Kidney epithelial cell (primary cell): ENCODE measurements at regions not wholly inside any gene's neighbourhood (a gene's known extent, or its start where the extent isn't known, plus 50 kb on each side); places are given as distances from the start of the nearest gene placed in this dataset.

Source experiments
- DNase-seq: peaks from one replicate; pipeline ENCODE4 v3.0.0-alpha.2; 2010; ENCODE audit warnings: low read depth
- H3K27me3 ChIP-seq: 2 replicates; pipeline ENCODE4 v1.6.0; 2011; ENCODE audit warnings: low read length; ENCODE audit not compliant: control insufficient read depth, insufficient read depth
- H3K36me3 ChIP-seq: 2 replicates; pipeline ENCODE4 v1.5.1; 2011; ENCODE audit warnings: low read length; ENCODE audit not compliant: control insufficient read depth, insufficient read depth
- H3K4me3 ChIP-seq: 2 replicates; pipeline ENCODE4 v1.5.1; 2011; ENCODE audit warnings: low read depth, mild to moderate bottlenecking, control low read depth, low read length
- TF ChIP-seq, protein P1 (sequence below): IDR thresholded peaks from 2 replicates; pipeline ENCODE4 v1.5.1; 2011; ENCODE audit warnings: mild to moderate bottlenecking, moderate library complexity, low read length, control low read depth, inconsistent platforms; ENCODE audit not compliant: insufficient read depth, poor library complexity, severe bottlenecking

DNA sequence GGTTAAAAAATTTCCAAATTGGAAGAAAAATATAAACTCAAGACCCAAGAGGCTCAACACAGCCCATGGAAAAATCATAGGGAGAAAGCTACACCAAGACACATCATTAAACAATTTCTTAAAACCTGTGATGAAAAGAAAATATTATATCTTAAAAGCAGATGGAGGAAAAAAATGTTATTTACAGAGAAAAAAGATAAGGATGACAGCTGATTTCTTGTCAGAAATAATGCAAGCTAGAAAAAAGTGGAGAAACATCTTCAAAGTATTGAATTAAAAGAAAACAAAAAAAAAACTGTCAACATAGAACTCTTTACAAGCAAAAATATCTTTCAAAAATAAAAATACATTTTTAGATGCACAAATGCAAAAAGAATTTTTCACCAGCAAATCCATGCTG lies 930.5 kb downstream of the ADGRL2 start:
- H3K36me3 ChIP-seq = no peaks in the 10 kb centered on the region
- H3K4me3 ChIP-seq = no peak overlapping the region
- DNase-seq = no peak
- no peaks in the 10 kb centered on the region for H3K27me3 ChIP-seq
- TF ChIP-seq, protein P1, sequence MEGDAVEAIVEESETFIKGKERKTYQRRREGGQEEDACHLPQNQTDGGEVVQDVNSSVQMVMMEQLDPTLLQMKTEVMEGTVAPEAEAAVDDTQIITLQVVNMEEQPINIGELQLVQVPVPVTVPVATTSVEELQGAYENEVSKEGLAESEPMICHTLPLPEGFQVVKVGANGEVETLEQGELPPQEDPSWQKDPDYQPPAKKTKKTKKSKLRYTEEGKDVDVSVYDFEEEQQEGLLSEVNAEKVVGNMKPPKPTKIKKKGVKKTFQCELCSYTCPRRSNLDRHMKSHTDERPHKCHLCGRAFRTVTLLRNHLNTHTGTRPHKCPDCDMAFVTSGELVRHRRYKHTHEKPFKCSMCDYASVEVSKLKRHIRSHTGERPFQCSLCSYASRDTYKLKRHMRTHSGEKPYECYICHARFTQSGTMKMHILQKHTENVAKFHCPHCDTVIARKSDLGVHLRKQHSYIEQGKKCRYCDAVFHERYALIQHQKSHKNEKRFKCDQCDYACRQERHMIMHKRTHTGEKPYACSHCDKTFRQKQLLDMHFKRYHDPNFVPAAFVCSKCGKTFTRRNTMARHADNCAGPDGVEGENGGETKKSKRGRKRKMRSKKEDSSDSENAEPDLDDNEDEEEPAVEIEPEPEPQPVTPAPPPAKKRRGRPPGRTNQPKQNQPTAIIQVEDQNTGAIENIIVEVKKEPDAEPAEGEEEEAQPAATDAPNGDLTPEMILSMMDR = no peak

DNA sequence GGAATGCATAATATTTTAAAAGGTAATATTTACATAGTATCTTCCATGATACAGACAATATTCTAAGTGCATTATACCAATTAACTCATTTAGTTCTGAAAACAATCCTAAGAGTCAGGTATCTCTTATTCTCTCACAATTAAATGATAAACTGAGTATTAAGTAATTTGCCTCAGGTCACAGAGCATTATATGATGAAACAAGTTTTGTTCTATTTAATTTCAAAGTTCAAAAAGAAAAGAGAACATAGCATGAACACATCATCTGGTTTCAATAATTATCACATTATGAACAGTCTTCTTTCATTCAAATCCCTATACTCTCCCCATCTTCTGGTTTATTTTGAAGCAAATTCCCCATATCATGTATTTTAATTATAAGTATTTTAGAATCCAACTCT lies 927.5 kb downstream of the ADGRL2 start:
- H3K36me3 ChIP-seq = no peaks in the 10 kb centered on the region
- H3K27me3 ChIP-seq = no peaks in the 10 kb centered on the region
- H3K4me3 ChIP-seq = no peak overlapping the region
- no peak for DNase-seq
- TF ChIP-seq, protein P1 = no peak

DNA sequence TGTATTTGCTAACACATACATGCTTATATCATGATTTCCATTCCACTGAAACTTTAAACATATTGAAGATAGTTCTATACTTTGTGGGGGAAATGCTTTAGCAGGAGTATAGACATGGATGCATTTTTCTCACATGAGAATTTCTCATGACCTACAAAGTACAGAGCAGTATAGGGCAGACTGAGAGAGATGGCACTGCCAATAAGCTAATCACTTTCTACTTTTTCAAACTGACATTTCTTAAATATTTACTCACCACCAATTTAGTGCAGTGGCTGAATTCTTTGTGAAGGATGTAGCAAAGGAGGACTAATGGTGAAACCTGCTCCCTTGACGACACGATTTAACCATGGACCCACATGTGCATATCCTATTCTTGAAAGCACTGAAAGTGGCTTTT lies 923.5 kb downstream of the ADGRL2 start:
- TF ChIP-seq, protein P1 = no peak
- Histone ChIP-seq H3K36me3 (no peaks in the 10 kb centered on the region), H3K27me3 (no peaks in the 10 kb centered on the region), H3K4me3 (no peak overlapping the region)
- no peak for DNase-seq

DNA sequence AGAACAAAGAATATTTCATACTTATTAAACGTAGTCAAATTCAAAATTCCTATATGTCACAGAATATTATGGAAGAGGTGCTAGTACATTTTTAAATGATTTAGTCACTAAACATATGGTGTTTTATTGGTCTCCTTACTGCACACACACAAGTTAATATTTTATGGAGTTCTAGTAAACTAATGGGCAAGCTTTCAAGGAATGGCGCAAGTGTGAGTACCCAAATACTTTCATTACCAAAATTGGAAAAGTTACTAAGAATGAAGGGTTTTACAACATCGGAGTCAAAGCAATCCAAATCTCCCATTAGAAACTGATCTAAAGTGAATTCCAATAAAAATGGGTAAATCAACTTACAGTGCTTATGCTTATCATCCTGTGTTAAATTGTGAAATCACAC lies 921.9 kb downstream of the ADGRL2 start:
- Histone ChIP-seq H3K27me3 (no peaks in the 10 kb centered on the region), H3K4me3 (no peak overlapping the region), H3K36me3 (no peaks in the 10 kb centered on the region)
- no peak for DNase-seq
- TF ChIP-seq, protein P1 = no peak

DNA sequence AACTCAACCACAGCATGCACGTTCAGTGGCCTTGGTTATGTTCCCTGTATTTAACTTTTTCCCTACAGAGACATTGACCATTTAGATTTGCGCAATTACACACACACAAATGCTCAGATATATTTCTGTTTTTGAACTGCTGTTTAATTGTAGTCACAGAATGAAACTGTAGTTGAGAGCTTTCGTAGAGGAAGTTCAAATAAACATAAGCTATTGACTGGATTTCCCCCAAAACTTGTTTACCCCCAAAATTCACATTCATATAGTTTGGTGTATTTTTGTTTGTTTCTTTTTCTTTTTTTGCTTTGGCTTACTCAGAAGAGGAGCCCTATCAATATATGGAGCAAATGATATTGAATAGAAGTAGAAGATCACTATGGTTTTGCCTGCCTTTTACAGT lies 921.0 kb downstream of the ADGRL2 start:
- Histone ChIP-seq H3K27me3 (no peaks in the 10 kb centered on the region), H3K36me3 (no peaks in the 10 kb centered on the region), H3K4me3 (no peak overlapping the region)
- no peak for DNase-seq
- TF ChIP-seq, protein P1 = no peak

DNA sequence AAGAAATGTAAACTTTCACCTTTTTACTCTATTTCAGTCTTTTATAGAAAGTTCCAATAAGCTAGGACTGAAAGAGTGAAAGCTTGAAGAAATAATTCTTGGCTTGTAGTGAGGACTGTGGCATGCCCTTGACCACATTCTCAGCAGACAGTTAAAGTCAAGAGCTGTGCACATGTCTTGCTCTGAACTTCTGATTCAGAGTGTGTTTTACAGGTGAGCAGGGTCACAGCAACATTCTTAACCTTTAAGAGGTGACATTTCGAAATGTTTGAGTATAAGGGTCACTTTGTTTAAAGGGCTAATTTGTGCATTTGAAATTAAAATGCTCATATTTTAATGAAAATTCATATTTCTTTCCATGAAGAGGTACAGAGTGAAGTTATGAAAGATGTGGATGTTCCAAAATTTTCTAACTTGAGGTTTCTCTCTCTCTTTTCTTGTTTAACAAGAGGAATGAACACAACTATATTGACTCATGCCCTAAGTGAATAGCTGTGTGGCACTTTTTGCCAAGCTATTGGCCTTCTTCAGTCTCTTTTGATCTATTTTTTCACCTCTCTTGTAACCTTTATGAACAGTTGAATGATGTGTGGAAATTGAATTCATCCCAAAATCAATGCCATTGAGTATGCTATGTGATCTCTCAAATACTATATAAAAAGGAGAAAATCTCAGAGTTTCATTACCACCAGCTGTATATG lies 918.1 kb downstream of the ADGRL2 start:
- TF ChIP-seq, protein P1 = no peak
- Histone ChIP-seq H3K4me3 (no peak overlapping the region), H3K36me3 (no peaks in the 10 kb centered on the region), H3K27me3 (no peaks in the 10 kb centered on the region)
- DNase-seq = no peak
